SU-DHL-6 (cell line): ENCODE measurements at regions not wholly inside any gene's neighbourhood (a gene's known extent, or its start where the extent isn't known, plus 50 kb on each side); places are given as distances from the start of the nearest gene placed in this dataset.
"Not testable (repeated sequence)": the region's sequence is repeated elsewhere in the genome, so short reads cannot be mapped to it uniquely, and the experiment has no call there.

Experiments
- H2AFZ ChIP-seq: fragments of 200-600 bp; sonication (generic); 2 replicates; pipeline ENCODE4 v1.6.1; 2014; ENCODE audit warnings: low read depth, mild to moderate bottlenecking, moderate library complexity, mixed read lengths, antibody characterized with exemption, low read length; ENCODE audit not compliant: severe bottlenecking
- H3F3A ChIP-seq: fragments of 200-600 bp; shearing (Covaris generic); 2 replicates; pipeline ENCODE4 v1.6.0; 2016; ENCODE audit warnings: antibody characterized with exemption, mild to moderate bottlenecking; ENCODE audit not compliant: insufficient read depth
- H3K27ac ChIP-seq: fragments of 200-600 bp; sonication (generic); 2 replicates; pipeline ENCODE4 v1.5.1; 2016; ENCODE audit warnings: low read depth, mild to moderate bottlenecking, low read length, moderate library complexity, mixed read lengths
- H3K27me3 ChIP-seq: fragments of 200-600 bp; sonication (generic), shearing (Covaris generic); 2 replicates; pipeline ENCODE4 v1.6.0; 2014; ENCODE audit warnings: mild to moderate bottlenecking, low read length
- H3K36me3 ChIP-seq: fragments of 200-600 bp; sonication (generic); 2 replicates; pipeline ENCODE4 v1.6.1; 2014; ENCODE audit warnings: mild to moderate bottlenecking, low read length, mixed read lengths
- H3K4me2 ChIP-seq: fragments of 300-600, 200-600 bp; shearing (Covaris generic), sonication (generic); 2 replicates; pipeline ENCODE4 v1.6.0; 2014; ENCODE audit warnings: low read length, low read depth, mild to moderate bottlenecking; ENCODE audit not compliant: poor library complexity, severe bottlenecking
- H3K4me3 ChIP-seq: fragments of 200-600 bp; sonication (generic); 2 replicates; pipeline ENCODE4 v1.5.1; 2014; ENCODE audit warnings: antibody characterized with exemption, low read length, mild to moderate bottlenecking, mixed read lengths; ENCODE audit not compliant: insufficient read depth, poor library complexity, severe bottlenecking
- H3K79me2 ChIP-seq: fragments of 200-600 bp; sonication (generic); 2 replicates; pipeline ENCODE4 v1.6.1; 2014; ENCODE audit warnings: mild to moderate bottlenecking, low read length, moderate library complexity; ENCODE audit not compliant: insufficient read depth
- H3K9ac ChIP-seq: fragments of 200-600 bp; sonication (generic); 2 replicates; pipeline ENCODE4 v1.7.0; 2014; ENCODE audit warnings: mild to moderate bottlenecking, low read length
- H3K9me2 ChIP-seq: fragments of 200-600 bp; sonication (generic); replicated peaks from 2 replicates; pipeline ENCODE4 v1.6.1; 2014; ENCODE audit warnings: low read length; ENCODE audit not compliant: insufficient read depth
- H3K9me3 ChIP-seq: fragments of 200-600 bp; sonication (generic); 2 replicates; pipeline ENCODE4 v1.6.1; 2014; ENCODE audit warnings: low read length, mixed read lengths; ENCODE audit not compliant: insufficient read depth
- H4K20me1 ChIP-seq: fragments of 200-600 bp; sonication (generic); 2 replicates; pipeline ENCODE4 v1.6.1; 2014; ENCODE audit warnings: low read depth, mild to moderate bottlenecking, antibody characterized with exemption, low read length, moderate library complexity, mixed read lengths
- CTCF ChIP-seq: fragments of 200-600 bp; sonication (generic); IDR thresholded peaks from one replicate; pipeline ENCODE4 v1.5.1; 2017; ENCODE audit warnings: antibody characterized with exemption, mild to moderate bottlenecking, low read length, moderate library complexity; ENCODE audit not compliant: insufficient read depth, poor library complexity, severe bottlenecking
- EZH2phosphoT487 ChIP-seq: fragments of 200-600 bp; sonication (generic), shearing (Covaris generic); conservative IDR thresholded peaks from 2 replicates; pipeline ENCODE4 v1.6.1; 2018; ENCODE audit warnings: mild to moderate bottlenecking, antibody characterized with exemption, low read length, moderate library complexity, mixed read lengths

- Histone ChIP-seq H3K4me2 (no peak overlapping the region), H3K79me2 (no peaks in the 10 kb centered on the region), H3K27me3 (no peaks in the 10 kb centered on the region), H3K27ac (no peak overlapping the region), H3K9me2 (no peaks in the 10 kb centered on the region; the same call in 1 of the 2 replicates), H3K9me3 (no peaks in the 10 kb centered on the region), H4K20me1 (no peaks in the 10 kb centered on the region), H3F3A (no peaks in the 10 kb centered on the region), H3K4me3 (no peak overlapping the region), H3K9ac (no peak overlapping the region), H3K36me3 (no peaks in the 10 kb centered on the region), H2AFZ (no peak overlapping the region)
- TF ChIP-seq EZH2phosphoT487 = no peak
- no peak for TF ChIP-seq CTCF
Measured at GRCh38 chr20:56706867-56707360, 77.8 kb downstream of the TFAP2C start.

DNA sequence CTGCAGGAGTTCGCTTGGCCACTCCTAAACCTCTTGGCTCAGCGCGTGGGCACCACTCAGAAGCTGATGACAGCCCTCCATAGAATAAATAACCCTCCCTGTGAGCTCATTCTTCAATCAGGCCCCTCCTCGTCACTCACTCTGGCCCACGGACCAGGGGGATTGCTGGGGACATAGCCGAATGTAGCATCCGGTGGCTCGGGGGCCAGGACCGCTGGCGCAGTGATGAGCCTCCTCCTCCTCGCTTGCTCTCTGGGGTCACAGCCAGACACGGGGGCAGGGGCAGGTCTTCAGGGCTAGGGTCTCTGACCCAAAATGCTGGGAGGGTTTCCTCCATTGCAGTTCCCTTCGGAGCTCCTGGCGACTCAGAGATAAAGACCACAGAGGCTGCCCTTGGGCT lies 79.9 kb downstream of the TFAP2C start:
- Histone ChIP-seq H4K20me1 (no peaks in the 10 kb centered on the region), H3K27me3 (no peaks in the 10 kb centered on the region), H3K27ac (no peak overlapping the region), H3K9ac (no peak overlapping the region), H3K9me3 (no peaks in the 10 kb centered on the region), H3K4me3 (no peak overlapping the region), H3K79me2 (no peaks in the 10 kb centered on the region), H3F3A (no peaks in the 10 kb centered on the region), H3K36me3 (no peaks in the 10 kb centered on the region), H3K9me2 (no peaks in the 10 kb centered on the region; the same call in 1 of the 2 replicates), H2AFZ (no peak overlapping the region), H3K4me2 (no peak overlapping the region)
- no peak for TF ChIP-seq EZH2phosphoT487
- no peak for TF ChIP-seq CTCF

DNA sequence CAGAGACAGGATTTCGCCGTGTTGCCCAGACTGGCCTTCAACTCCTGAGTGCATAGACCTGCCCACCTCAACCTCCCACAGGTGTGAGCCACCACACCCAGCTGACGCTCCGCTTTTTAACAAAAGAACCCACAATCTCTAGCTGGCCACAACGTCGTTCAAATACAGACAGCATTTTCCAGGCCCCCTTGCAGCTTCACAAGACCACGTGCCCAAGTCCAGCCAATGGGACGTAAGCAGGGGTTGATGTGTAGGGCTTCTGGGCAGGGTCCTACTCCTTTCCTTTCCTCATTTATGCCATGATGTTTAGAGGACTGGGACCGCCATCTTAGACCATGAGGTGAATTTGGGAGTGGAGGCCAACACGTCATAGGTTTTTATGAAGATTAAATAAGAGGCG lies 81.0 kb downstream of the TFAP2C start:
- no peak overlapping the region for H3K27ac ChIP-seq
- H3K27me3 ChIP-seq = no peaks in the 10 kb centered on the region
- no peak overlapping the region for H3K4me3 ChIP-seq

GRCh38 chr20:56710577-56710976 lies 81.5 kb downstream of the TFAP2C start:
- H4K20me1 ChIP-seq, H3F3A ChIP-seq, H3K36me3 ChIP-seq, H3K79me2 ChIP-seq, H3K9me2 ChIP-seq, H2AFZ ChIP-seq, H3K27me3 ChIP-seq, H3K27ac ChIP-seq, H3K4me2 ChIP-seq, H3K9ac ChIP-seq, H3K9me3 ChIP-seq, H3K4me3 ChIP-seq: not testable (repeated sequence)

More for the DNA sequence above, 81.0 kb downstream of the TFAP2C start:
- Histone ChIP-seq H3F3A (no peaks in the 10 kb centered on the region), H3K9me2 (no peaks in the 10 kb centered on the region; the same call in 1 of the 2 replicates), H3K9me3 (no peaks in the 10 kb centered on the region), H3K36me3 (no peaks in the 10 kb centered on the region), H3K9ac (no peak overlapping the region), H3K79me2 (no peaks in the 10 kb centered on the region), H3K4me2 (no peak overlapping the region), H4K20me1 (no peaks in the 10 kb centered on the region), H2AFZ (no peak overlapping the region)
- no peak for TF ChIP-seq EZH2phosphoT487
- no peak for TF ChIP-seq CTCF
